GM12873 (cell line): ENCODE measurements at regions not wholly inside any gene's neighbourhood (a gene's known extent, or its start where the extent isn't known, plus 50 kb on each side); places are given as distances from the start of the nearest gene placed in this dataset.

ENCODE experiments used
- TF ChIP-seq, protein P1 (sequence below): IDR thresholded peaks from 2 replicates; pipeline ENCODE4 v1.5.1; 2012; ENCODE audit warnings: low read depth, mild to moderate bottlenecking, moderate library complexity, low read length, control low read depth; ENCODE audit not compliant: insufficient read depth; ENCODE audit errors: missing control alignments

DNA sequence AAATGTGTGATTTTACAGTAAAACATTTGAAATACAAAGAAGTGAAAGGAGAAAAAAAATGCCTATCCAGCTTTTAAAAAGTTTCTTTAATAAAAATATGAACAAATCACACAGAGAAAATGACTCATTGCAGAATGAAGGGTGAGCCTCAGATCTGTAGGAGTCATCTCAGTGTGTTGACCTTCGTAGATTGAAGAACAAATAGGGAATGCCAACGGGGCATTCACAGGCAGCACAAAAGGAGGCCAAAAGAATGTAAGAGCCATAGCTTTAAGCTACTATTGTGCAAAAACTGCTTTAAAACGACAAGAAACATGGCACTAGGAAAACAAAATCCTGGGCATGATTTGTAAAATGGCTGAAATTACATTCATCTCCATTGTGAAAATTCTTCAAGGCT lies 782.7 kb upstream of the CELF2 start:
- TF ChIP-seq, protein P1, sequence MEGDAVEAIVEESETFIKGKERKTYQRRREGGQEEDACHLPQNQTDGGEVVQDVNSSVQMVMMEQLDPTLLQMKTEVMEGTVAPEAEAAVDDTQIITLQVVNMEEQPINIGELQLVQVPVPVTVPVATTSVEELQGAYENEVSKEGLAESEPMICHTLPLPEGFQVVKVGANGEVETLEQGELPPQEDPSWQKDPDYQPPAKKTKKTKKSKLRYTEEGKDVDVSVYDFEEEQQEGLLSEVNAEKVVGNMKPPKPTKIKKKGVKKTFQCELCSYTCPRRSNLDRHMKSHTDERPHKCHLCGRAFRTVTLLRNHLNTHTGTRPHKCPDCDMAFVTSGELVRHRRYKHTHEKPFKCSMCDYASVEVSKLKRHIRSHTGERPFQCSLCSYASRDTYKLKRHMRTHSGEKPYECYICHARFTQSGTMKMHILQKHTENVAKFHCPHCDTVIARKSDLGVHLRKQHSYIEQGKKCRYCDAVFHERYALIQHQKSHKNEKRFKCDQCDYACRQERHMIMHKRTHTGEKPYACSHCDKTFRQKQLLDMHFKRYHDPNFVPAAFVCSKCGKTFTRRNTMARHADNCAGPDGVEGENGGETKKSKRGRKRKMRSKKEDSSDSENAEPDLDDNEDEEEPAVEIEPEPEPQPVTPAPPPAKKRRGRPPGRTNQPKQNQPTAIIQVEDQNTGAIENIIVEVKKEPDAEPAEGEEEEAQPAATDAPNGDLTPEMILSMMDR: no peak

DNA sequence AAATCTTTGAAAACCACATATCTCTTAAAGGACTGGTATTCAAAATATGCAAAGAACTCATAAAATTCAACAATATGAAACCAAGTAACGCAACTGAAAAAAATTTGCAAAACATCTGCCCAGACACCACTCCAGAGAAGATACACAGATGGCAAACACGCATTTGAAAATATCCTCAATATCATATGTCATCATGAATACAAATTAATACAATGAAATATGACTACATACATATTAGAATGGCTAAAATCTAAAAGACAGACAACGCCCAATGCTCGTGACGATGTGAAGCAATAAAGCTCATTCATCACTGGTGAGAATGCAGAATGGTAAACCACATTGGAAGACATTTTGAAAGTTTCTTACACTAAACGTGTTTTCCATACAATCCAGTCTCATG lies 770.1 kb upstream of the CELF2 start:
- TF ChIP-seq, protein P1: no peak

DNA sequence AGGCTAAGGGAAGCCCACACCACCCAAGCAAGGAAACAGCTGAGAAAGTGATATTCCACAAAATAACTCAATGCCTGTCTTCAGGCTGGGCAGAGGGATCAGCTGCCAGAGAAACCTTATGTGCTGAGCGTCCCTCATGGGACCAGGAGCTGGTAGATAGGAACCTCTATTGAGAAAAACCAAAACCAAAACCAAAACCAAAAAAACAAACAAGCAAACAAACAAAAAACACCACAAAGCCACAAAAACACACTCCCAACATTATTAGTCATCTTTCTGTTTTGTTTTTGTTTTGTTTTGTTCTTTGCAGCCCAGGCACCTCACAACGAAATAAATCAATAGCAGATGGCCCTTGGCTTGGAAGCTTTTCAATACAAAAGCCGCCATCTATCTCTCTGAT lies 760.8 kb upstream of the CELF2 start:
- TF ChIP-seq, protein P1: no peak

DNA sequence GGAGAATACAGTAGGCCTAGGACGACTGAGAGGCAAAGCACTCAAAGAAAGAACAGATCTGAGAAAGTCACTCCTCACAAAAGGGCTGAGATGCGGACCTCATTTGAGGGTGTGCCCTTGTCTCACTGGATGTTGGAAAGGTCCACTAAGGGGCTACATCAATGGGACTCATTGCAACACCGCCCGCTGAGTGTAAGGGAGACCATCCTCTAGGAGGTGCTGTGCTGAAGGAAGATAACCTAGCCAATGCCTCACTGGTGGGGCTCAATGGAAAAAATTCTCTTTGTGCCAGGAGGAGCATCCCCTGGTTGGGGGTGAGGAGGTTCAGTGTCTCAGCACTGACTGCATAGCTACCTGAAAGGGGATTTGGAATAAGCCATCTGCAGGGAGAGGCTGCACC lies 758.7 kb upstream of the CELF2 start:
- TF ChIP-seq, protein P1: no peak

DNA sequence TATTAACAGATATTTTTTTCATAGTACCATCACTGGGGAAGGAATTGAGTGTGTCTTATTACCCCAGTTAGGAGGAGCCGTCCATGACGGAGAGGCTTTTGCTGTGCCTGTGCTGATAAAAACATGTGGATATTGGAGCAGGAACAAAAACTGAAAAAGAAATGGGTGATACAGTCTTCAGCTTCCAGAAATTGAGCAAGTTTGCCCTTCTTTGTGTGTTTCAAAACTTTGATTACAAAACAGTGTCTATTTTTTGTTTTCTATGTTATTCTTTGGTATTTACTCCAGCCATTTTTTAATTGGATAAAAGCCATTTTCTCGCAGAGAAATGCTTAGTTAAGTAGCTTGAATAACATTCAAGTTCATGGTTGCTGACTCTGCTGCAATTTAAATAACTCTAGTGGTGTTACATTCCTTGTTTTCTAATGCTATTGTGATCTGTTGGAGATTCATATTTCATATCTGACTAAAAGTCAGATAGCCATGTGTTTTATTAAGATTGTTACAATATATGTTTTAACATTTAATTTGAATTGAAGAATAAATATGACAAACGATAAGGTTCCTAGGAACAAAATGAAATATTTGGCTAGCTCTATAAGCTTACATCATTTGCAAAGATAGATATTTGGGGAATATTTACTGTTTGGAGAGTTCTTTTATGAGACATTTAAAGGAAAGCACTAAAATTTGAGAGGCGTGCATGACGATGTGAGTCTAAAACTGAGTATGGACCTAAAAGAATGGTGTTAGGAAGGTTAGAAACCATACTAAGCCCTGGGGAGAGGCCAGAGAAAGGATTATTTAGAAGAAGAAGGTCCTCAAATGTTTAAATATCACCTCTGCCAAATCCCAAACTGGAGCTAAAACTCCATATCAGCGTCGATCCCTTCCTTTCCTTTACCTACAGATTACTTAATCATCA lies 747.3 kb upstream of the CELF2 start:
- TF ChIP-seq, protein P1: no peak

DNA sequence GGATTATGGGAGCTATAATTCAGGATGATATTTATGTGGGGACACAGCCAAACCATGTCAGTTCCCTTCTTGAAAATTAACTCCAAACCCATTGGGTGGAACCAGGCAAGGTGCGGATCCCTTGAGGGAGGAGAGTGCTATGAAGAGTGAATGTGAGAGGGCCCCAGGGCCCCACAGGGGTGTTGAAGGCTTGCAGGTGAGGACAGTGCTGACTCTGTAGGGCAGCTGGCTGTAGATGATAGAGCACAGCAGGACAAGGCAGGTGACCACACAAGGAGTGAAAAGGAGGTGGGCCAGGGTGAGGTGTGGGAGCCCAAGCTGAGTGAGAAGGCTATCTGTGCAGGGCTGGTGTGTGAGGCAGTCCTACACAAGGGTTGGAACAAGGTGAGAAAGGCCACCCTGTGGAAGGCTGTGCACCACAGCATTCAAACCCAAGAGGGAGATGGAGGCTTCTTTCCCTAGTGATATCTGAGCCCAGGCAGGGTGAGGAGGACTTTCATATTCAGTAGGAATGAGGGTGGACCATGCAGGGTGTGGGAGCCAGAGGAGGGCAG lies 746.0 kb upstream of the CELF2 start:
- TF ChIP-seq, protein P1: no peak

DNA sequence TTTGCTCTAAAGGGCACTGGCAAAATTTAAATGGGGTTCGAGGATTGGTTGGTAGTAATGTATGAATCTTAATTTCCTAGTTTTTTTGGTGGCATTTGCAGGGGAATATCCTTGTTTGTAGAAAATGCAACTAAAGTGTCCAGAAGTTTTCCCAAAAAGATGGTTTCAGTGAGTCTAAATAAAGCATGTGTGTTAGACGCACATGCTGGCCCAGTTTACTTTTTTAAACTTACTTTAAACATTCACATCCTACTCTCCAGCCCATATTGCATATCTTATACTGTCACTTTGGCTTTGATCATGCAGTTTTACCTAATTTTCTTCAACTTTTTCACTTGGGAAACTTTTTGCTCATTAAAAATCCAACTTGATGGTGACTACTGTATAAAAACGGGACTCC lies 744.0 kb upstream of the CELF2 start:
- TF ChIP-seq, protein P1: no peak
